Stomach (tissue), 4 donors: ENCODE measurements at regions not wholly inside any gene's neighbourhood (a gene's known extent, or its start where the extent isn't known, plus 50 kb on each side); places are given as distances from the start of the nearest gene placed in this dataset.
A peak's percentile ranks its signal among the peaks of the same experiment; 100 is the strongest.

Source experiments
- CTCF ChIP-seq, 7 experiments: fragments of 450-650 bp in 4 of 7; fragments of 200-600 bp in 3 of 7; sonication (generic) in 3 of 7; IDR thresholded peaks; one replicate each; pipeline ENCODE4 v1.5.1; 2016 to 2019; ENCODE audit warnings: antibody characterized with exemption in 7 of 7, control low read depth in 2 of 7, mild to moderate bottlenecking in 1 of 7
- POLR2A ChIP-seq, 4 donors: fragments of 450-650 bp; IDR thresholded peaks; one replicate each; pipeline ENCODE4 v1.6.1; 2016; ENCODE audit warnings: antibody characterized with exemption in 4 of 4, control low read depth in 2 of 4, mild to moderate bottlenecking in 1 of 4, moderate library complexity in 1 of 4
- POLR2AphosphoS5 ChIP-seq, 3 donors: sonication (generic); formaldehyde crosslinking; IDR thresholded peaks; one replicate each; pipeline ENCODE4 v1.6.1; 2016; ENCODE audit warnings: antibody characterized with exemption in 3 of 3

GRCh38 chr5:61631438-61631941, 299.4 kb downstream of the ZSWIM6 start:
- TF ChIP-seq POLR2AphosphoS5 (IDR thresholded peaks at IDR 0.05): peak in 1 of 3 donors; percentile 28
- TF ChIP-seq POLR2A (IDR thresholded peaks at IDR 0.05): no peak
- no peak for TF ChIP-seq CTCF (IDR thresholded peaks at IDR 0.05)
